Putamen (tissue), 1 donor: ENCODE measurements at regions not wholly inside any gene's neighbourhood (a gene's known extent, or its start where the extent isn't known, plus 50 kb on each side); places are given as distances from the start of the nearest gene placed in this dataset.
A peak's percentile ranks its signal among the peaks of the same experiment; 100 is the strongest.

Experiments
- DNase-seq: peaks from one replicate; pipeline ENCODE4 v3.0.0-alpha.2; 2016; ENCODE audit warnings: low spot score

DNA sequence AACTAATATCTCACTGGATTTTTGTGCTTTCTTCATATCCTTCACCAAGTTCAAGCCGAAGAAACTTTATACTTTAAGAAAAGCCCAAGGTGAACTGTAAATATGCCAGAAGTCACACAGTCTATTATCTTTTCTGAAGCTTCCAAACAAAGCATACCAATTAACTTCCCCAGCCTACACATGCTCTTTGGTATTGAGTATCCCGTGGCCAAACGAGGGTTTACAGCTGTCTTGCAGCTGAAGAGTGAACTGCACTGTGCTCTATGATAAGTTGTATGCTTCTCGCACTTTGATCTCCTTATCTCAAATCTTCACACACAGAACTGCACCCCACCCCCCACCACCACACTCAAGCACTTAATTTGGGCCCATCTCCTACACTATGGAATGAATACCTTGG, 215.6 kb upstream of the VEPH1 start:
- DNase-seq = no peak

GRCh38 chr3:157713101-157713500, 209.9 kb upstream of the VEPH1 start:
- DNase-seq = no peak

DNA sequence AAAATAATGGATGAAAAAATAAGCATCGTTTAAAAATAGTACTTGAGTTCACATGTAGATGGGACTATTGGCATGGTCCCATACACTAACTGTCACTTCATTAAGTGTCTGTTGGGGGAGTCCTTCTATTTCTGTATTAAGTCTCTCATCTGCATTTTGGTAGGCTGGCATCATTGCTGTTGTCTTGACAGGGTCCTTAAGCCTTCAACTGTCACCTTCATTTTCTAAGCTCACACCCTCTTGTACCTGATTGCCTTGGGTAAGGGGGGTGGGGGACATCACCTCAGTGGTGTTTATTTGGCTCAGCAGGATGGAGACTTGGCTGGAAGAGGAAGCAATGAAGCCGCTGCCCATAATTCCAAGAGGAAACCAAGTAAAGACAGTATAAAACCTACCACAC, 202.0 kb upstream of the VEPH1 start:
- no peak for DNase-seq

- peak; percentile 14 for DNase-seq
Observed at GRCh38 chr3:157700405-157700804, 197.2 kb upstream of the VEPH1 start.

DNA sequence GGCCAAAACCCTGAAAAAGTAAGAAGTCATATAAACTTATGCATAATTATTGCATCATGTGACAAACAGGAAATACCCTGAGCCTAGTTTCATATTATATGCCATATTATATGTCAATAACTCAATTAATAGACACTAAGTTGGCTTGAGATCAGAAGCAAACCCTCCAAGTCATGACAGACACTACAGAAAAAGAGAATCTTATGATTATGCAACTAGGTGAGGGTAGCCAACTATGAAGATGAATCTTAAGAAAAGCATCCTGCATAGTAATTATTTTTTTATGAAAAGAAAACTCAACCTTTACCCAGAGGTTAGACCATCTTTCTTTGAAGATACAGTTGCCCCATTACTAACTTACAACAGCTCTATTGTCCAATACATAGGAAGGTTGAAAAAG, 192.4 kb upstream of the VEPH1 start:
- DNase-seq = no peak

GRCh38 chr3:157695103-157695502, 191.9 kb upstream of the VEPH1 start:
- no peak for DNase-seq

DNA sequence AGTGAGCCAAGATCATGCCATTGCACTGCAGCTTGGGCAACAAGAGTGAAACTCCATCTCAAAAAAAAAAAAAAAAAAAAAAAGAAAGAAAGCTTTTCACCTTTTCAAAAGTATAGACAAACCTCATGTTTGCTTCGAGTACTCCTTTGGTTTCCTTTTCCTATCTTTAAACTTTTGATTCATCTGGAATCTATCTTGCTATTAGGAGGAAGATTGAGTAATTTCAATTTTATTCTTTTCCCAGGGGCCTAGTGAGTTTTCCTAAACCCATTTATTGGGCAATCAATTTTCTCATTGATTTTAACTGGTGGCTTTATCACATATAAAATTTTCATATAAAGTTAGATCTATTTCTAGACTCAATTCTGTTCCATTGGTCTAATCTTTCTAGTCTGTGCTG, 190.5 kb upstream of the VEPH1 start:
- DNase-seq = no peak

GRCh38 chr3:157692468-157692867, 189.3 kb upstream of the VEPH1 start:
- DNase-seq = no peak

DNA sequence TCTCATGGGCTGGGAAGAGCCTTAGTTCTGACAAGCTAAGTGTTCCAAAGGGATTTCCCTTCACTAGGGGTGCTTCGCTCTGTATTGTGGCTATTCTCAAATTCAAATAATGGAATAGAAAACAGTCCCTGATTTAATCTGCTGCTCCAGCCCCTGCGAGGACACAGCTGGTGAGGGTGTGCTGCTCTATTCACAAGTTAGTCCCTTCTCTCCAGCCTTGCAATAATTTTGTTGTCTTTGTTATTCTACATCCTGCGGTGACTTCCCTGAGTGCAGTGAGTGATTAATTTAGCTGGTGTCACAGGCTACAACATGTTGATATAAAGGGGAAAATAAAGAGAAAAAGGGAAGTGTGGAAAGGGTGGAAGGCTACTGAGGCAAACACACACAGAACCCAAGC, 180.5 kb upstream of the VEPH1 start:
- no peak for DNase-seq

- DNase-seq = no peak
Observed at GRCh38 chr3:157672061-157672460, 168.8 kb upstream of the VEPH1 start.

DNA sequence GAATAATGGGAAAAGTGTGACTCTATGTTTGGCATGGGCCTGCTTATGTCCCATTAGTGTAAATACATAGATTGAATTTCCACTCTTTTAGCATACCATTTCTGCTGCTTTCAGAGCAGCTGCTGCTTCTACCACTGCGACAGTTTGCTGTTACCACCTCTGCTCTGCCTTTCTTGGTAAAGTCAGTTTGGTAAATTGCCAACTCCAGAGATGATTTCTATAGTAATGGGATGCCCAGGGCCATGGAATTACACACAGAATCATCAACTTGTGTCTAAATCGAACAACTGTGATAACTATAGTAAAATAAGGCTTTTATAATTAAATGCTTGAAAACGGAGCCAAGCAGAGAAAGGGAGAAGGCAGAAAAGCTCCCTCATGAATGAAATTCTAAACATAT, 168.4 kb upstream of the VEPH1 start:
- DNase-seq = no peak

- DNase-seq = no peak
Observed at GRCh38 chr3:157669416-157669815, 166.2 kb upstream of the VEPH1 start.

- no peak for DNase-seq
Observed at GRCh38 chr3:157667493-157667892, 164.3 kb upstream of the VEPH1 start.

GRCh38 chr3:157662171-157662570, 159.0 kb upstream of the VEPH1 start:
- DNase-seq = no peak

DNA sequence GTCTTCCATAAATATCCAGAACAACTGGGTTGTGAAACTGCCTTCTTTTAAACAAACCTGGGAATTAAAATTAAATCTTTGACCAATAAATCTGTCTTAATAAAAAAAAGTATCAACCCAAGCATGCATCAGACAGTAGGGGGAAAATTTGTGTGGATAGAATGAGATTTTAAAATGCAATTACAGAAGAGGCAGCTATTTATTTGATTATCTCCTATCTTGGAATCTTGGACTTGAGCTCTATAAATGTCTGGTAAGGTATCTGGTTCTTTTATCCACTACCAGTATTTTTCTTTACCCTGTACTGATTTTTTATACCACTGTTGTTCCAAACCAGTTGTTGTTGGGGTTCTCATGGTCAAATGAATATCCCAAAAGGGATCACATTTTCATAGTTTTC, 157.6 kb upstream of the VEPH1 start:
- no peak for DNase-seq

DNA sequence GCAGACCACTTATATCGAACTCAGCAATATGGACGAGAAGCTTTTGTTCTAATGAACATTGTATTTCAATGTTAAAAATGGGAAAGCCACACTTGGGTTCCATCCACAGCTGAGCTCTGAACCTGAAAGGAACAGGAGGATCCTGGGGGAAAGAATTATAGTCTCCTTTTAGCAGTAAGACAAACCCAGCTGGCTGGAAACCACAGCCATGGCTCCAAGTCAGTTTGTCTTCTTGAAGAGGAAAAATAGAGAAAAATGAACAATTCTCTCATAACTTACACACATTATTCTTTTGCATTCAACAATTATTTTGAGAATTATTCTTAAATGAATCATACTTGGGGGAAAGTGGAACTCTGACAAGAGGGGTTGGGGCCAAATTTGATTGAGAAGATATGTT, 149.2 kb upstream of the VEPH1 start:
- DNase-seq = no peak

DNA sequence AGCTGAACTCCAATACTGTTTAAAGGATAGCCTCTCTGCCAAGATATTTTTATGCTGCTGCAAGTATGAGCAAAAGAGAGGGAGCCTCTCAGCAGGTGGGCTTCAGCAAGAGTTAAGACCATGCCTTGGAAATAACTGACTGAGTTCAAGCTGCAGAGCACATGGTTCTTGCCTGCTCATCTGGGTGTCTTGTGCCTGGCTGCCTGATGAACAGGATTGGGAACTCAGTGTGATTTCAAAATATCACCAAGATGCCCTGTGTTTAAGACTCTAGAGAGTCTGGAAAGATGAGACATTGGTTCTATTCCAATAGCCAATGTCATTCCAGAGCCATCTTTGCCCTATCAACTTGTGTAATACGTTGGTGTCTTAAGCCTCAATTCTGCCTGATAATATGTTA, 147.5 kb upstream of the VEPH1 start:
- DNase-seq = no peak

- no peak for DNase-seq
Observed at GRCh38 chr3:157650172-157650571, 147.0 kb upstream of the VEPH1 start.

GRCh38 chr3:157649511-157649910, 146.3 kb upstream of the VEPH1 start:
- no peak for DNase-seq

DNA sequence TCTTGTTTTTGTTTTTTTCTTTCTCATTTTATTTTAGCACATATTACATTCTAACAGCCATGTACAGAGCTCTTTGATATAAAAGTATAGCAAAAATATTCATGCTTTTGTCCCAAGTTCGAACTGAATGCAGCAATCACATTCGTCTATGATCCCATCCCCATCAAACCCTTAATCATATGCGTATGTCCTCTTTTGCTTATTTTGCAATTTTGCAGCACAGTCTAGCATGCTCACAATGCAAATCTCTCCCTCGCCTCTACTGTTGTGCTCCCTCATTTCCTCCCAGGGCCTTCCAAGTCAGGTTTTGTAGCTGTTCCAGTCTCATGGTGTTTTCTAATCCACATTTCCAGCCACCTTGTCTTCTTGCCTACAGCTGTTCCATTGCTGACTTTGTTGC, 144.6 kb upstream of the VEPH1 start:
- no peak for DNase-seq

GRCh38 chr3:157639756-157640426, 136.7 kb upstream of the VEPH1 start:
- peak; percentile 22 for DNase-seq

DNA sequence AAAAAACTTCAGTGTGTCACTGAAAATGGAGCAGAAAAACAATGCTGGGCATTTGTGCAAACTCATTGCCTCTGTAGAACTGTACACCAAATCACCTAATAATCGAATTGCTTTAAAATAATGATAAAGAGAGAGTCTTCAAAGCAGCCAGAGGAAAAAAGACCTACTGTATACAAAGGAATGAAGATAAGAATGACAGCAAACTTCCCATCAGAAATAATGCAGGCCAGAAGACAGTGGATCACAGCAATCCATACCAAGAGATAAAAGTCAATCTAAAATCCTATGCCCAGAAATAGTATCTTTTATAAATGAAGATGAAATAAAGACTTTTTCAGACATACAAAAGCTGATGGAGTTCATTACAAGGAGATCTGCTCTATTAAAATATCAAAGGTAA, 134.7 kb upstream of the VEPH1 start:
- no peak for DNase-seq

DNA sequence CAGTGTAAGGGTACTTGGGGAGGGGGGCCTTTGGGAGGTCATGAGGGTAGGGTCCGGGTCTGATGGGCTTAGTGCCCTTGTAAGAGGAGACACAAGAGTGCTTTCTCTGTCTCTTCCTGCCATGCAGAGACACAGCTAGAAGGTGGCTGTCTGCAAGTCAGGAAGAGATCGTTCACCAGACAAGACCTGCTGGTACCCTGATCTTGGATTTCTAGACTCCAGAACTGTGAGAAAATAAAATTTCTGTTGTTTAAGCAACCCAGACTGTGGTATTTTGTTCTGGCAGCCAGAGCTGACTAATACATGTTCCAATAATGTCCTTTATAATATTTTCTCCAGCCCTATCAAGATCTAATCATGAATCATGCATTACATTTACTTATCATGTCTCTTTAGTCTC, 130.0 kb upstream of the VEPH1 start:
- DNase-seq = no peak

DNA sequence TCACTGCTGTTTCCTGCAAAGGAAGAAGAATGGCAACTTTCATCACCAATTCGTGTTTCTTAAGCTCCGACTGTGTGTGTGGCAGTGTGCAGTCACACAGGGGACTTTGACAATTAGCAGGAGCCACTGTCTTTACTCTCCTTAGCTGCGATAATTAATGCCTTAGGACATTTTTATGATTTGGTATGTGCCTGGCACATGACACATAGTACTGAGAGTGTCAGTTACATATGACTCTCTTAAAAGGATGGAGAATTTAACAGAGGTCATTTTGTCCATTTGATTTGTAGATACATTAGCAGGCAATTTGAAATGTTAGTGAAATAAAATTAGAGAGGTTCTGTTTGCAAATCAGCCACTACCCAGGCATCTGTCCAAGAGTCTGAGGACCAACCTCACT, 128.9 kb upstream of the VEPH1 start:
- DNase-seq = no peak

GRCh38 chr3:157631478-157631877, 128.3 kb upstream of the VEPH1 start:
- DNase-seq = no peak
